Erythroblast (primary cell): ENCODE measurements at regions not wholly inside any gene's neighbourhood (a gene's known extent, or its start where the extent isn't known, plus 50 kb on each side); places are given as distances from the start of the nearest gene placed in this dataset.

Experiments used
- GATA1 ChIP-seq: IDR thresholded peaks from 2 replicates; pipeline ENCODE4 v1.6.1; 2011; ENCODE audit warnings: low read depth, mild to moderate bottlenecking, control low read depth, low read length, moderate library complexity
- POLR2A ChIP-seq: IDR thresholded peaks from 2 replicates; pipeline ENCODE4 v1.6.1; 2011; ENCODE audit warnings: mild to moderate bottlenecking, low read length

DNA sequence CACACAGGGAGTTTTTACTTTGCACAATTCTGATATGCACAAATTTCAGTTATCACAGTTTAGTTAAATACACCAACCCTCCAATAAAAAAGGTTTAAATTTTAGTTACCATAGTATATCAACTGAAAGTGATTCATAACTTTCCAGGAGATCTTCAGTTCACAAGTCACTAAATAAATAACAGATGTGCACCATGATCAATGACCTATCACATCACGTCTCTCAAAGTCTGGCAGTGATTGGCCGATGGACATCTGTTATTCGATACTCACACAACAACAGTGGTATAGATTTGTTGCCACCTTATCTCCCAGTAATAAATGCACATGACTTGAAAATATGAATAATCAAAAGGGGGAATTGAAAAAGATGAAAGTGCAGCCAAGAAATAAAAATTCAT, 66.8 kb upstream of the PTCHD4 start:
- TF ChIP-seq POLR2A (no peak), GATA1 (no peak)
